Endothelial cell of umbilical vein (primary cell): ENCODE measurements at regions not wholly inside any gene's neighbourhood (a gene's known extent, or its start where the extent isn't known, plus 50 kb on each side); places are given as distances from the start of the nearest gene placed in this dataset.

Experiments used
- BruUV-seq: library from RNA; stranded (reverse); fragments of 400-500 nt; replicated peaks from 2 replicates; lab custom pipeline; 2021; lab: Mats Ljungman, UMichigan
- CTCF ChIA-PET: fragments of 300-600, 350-600 bp; sonication (Branson Sonifier 250); formaldehyde crosslinking; loops from one replicate; lab custom pipeline; 2021; ENCODE audit warnings: antibody characterized with exemption, inconsistent platforms; lab: Charles Lee
- POLR2A ChIA-PET: fragments of 300-600, 350-600 bp; sonication (Branson Sonifier 250); formaldehyde crosslinking; loops from one replicate; lab custom pipeline; 2021; ENCODE audit warnings: antibody characterized with exemption, inconsistent platforms; lab: Charles Lee
- DNase-seq: peaks from one replicate; pipeline ENCODE4 v3.0.0-alpha.2; 2011; ENCODE audit warnings: low read depth, low spot score
- FAIRE-seq: peaks from 2 replicates; lab custom pipeline; 2011; peaks lifted over from hg19 to GRCh38; lab: Jason Lieb, UNC
- H2AFZ ChIP-seq: 2 replicates; pipeline ENCODE4 v1.6.0; 2012; ENCODE audit warnings: low read depth, low read length, control low read depth, inconsistent platforms
- H3K27ac ChIP-seq: 2 replicates; pipeline ENCODE4 v1.5.1; 2011; ENCODE audit warnings: low read depth, mild to moderate bottlenecking, control low read depth, low read length, moderate library complexity; ENCODE audit not compliant: insufficient read depth
- H3K27me3 ChIP-seq, 2 experiments: 2 replicates each; pipeline versions ENCODE4 v1.6.0 to v1.6.1; 2011; ENCODE audit warnings: low read length in 2 of 2, mixed read lengths in 1 of 2; ENCODE audit not compliant: control insufficient read depth in 2 of 2, insufficient read depth in 2 of 2
- H3K36me3 ChIP-seq, 2 experiments: 2 replicates in 1 of 2; 3 replicates in 1 of 2; pipeline ENCODE4 v1.5.1; 2011; ENCODE audit warnings: low read length in 2 of 2, mild to moderate bottlenecking in 1 of 2, moderate library complexity in 1 of 2; ENCODE audit not compliant: control insufficient read depth in 2 of 2, insufficient read depth in 2 of 2; ENCODE audit errors: extremely low read depth in 1 of 2
- H3K4me1 ChIP-seq: 3 replicates; pipeline ENCODE4 v1.5.1; 2011; ENCODE audit warnings: mild to moderate bottlenecking, low read length; ENCODE audit not compliant: control insufficient read depth, insufficient read depth; ENCODE audit errors: extremely low read depth
- H3K4me2 ChIP-seq: 2 replicates; pipeline ENCODE4 v1.6.1; 2011; ENCODE audit warnings: low read length, control low read depth, mixed read lengths; ENCODE audit not compliant: insufficient read depth
- H3K4me3 ChIP-seq, 3 experiments: fragments of 200-600 bp in 1 of 3; sonication (generic), shearing (Covaris generic) in 1 of 3; replicated peaks in 1 of 3; 2 replicates each; pipeline ENCODE4 v1.5.1; 2011 to 2016; ENCODE audit warnings: control low read depth in 3 of 3, low read length in 3 of 3, mild to moderate bottlenecking in 2 of 3, inconsistent platforms in 1 of 3, low read depth in 1 of 3, moderate library complexity in 1 of 3; ENCODE audit not compliant: insufficient read depth in 1 of 3
- H3K79me2 ChIP-seq: 2 replicates; pipeline ENCODE4 v1.6.0; 2012; ENCODE audit warnings: low read length, inconsistent platforms; ENCODE audit not compliant: control insufficient read depth, insufficient read depth
- H3K9ac ChIP-seq: replicated peaks from 2 replicates; pipeline ENCODE3; 2011; ENCODE audit warnings: low read length, control low read depth; ENCODE audit not compliant: insufficient read depth; ENCODE audit errors: extremely low read depth
- H3K9me1 ChIP-seq: replicated peaks from 3 replicates; pipeline ENCODE4 v1.6.0; 2011; ENCODE audit warnings: mild to moderate bottlenecking, low read length; ENCODE audit not compliant: control insufficient read depth, insufficient read depth; ENCODE audit errors: extremely low read depth
- H3K9me3 ChIP-seq: replicated peaks from 2 replicates; pipeline ENCODE4 v1.5.1; 2012; ENCODE audit warnings: low read length, inconsistent platforms; ENCODE audit not compliant: control insufficient read depth, insufficient read depth
- H4K20me1 ChIP-seq: replicated peaks from 2 replicates; pipeline ENCODE3; 2011; ENCODE audit warnings: mild to moderate bottlenecking, low read length; ENCODE audit not compliant: control insufficient read depth, insufficient read depth; ENCODE audit errors: extremely low read depth
- EZH2 ChIP-seq: IDR thresholded peaks from 2 replicates; pipeline ENCODE4 v1.6.1; 2012; ENCODE audit warnings: borderline replicate concordance, low read depth, mild to moderate bottlenecking, moderate library complexity, low read length, inconsistent platforms; ENCODE audit not compliant: severe bottlenecking
- FOS ChIP-seq: IDR thresholded peaks from 2 replicates; pipeline ENCODE4 v1.6.1; 2011; ENCODE audit warnings: mild to moderate bottlenecking, low read length, moderate library complexity, borderline replicate concordance; ENCODE audit not compliant: insufficient read depth
- GATA2 ChIP-seq: IDR thresholded peaks from 2 replicates; pipeline ENCODE4 v1.7.0; 2011; ENCODE audit warnings: low read depth, mild to moderate bottlenecking, moderate library complexity, mixed read lengths, low read length; ENCODE audit not compliant: insufficient read length, insufficient read depth
- JUN ChIP-seq: IDR thresholded peaks from 2 replicates; pipeline ENCODE4 v1.6.1; 2011; ENCODE audit warnings: borderline replicate concordance, low read depth; ENCODE audit not compliant: insufficient read length, insufficient read depth
- MYC ChIP-seq: IDR thresholded peaks from one replicate; pipeline ENCODE4 v1.6.1; 2011; ENCODE audit warnings: mild to moderate bottlenecking, low read depth, low read length
- POLR2A ChIP-seq: IDR thresholded peaks from 2 replicates; pipeline ENCODE4 v1.6.1; 2012; ENCODE audit warnings: low read depth, mild to moderate bottlenecking, control low read depth, low read length
- POLR2AphosphoS5 ChIP-seq: IDR thresholded peaks from 2 replicates; pipeline ENCODE4 v1.6.1; 2012; ENCODE audit warnings: low read depth, mild to moderate bottlenecking, control low read depth, low read length, moderate library complexity; ENCODE audit not compliant: insufficient read depth
- dilution Hi-C: fragments of 300-500 bp; cut with MboI; formaldehyde crosslinking; loops from one replicate; pipeline ENCODE4 v1.15.0; 2019; ENCODE audit warnings: low sequenced_read_pairs; ENCODE audit not compliant: extremely low pct_ligation_motif_present
- intact Hi-C: fragments of 100-400 bp; cut with micrococcal nuclease; formaldehyde crosslinking; loops from one replicate; pipeline ENCODE4 v1.10.0; 2022
- TF ChIP-seq, protein P1 (sequence below), 2 donors: IDR thresholded peaks; 1 replicate in 1 of 2; 2 replicates in 1 of 2; pipeline ENCODE4 v1.5.1; 2011; ENCODE audit warnings: low read length in 2 of 2, mild to moderate bottlenecking in 2 of 2, moderate library complexity in 2 of 2, control low read depth in 1 of 2, inconsistent platforms in 1 of 2, low read depth in 1 of 2; ENCODE audit not compliant: insufficient read depth in 1 of 2; ENCODE audit errors: extremely low read depth in 1 of 2
- TF ChIP-seq, protein P2 (sequence below): IDR thresholded peaks from 2 replicates; pipeline ENCODE4 v1.6.1; 2011; ENCODE audit not compliant: insufficient read depth, insufficient read length

DNA sequence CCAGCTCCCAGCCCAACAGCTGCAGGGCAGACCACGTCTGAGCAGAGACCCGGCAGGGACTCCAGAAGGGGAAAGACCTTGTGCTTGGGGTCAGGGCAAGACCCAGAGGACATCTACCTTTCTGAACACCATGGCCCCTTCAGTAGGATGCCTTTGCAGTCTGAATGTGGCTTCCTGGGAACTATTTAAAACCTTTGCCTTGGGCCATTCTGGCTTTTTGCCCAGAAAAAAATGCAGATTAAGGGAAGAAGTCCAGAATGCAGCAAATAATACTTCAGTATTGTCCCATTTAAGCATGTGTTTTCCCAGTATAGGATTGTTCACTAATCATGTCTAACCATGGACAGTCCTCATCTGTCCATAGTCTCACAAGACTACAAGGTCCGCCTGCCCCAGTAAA is 67.5 kb upstream of the ERCC6L2 start:
- Histone ChIP-seq H3K27me3 (no peaks in the 10 kb centered on the region), H3K9ac (no peak overlapping the region), H3K4me3 (no peak overlapping the region), H3K4me1 (peaks cover 5% of the 10 kb centered on the region), H3K79me2 (no peaks in the 10 kb centered on the region), H3K4me2 (no peak overlapping the region), H3K9me1 (no peaks in the 10 kb centered on the region), H3K27ac (no peak overlapping the region), H4K20me1 (no peaks in the 10 kb centered on the region), H3K9me3 (no peaks in the 10 kb centered on the region), H3K36me3 (no peaks in the 10 kb centered on the region), H2AFZ (no peak overlapping the region)
- ChIA-PET POLR2A (no interaction called here), CTCF (interaction anchor here (1.0 kb wide), 1 partner anchor 44 kb away, joined by 3 read pairs; no protein-coding TSS in a partner anchor)
- TF ChIP-seq EZH2 = no peak
- TF ChIP-seq JUN = no peak
- no peak for TF ChIP-seq POLR2AphosphoS5
- TF ChIP-seq, protein P1, sequence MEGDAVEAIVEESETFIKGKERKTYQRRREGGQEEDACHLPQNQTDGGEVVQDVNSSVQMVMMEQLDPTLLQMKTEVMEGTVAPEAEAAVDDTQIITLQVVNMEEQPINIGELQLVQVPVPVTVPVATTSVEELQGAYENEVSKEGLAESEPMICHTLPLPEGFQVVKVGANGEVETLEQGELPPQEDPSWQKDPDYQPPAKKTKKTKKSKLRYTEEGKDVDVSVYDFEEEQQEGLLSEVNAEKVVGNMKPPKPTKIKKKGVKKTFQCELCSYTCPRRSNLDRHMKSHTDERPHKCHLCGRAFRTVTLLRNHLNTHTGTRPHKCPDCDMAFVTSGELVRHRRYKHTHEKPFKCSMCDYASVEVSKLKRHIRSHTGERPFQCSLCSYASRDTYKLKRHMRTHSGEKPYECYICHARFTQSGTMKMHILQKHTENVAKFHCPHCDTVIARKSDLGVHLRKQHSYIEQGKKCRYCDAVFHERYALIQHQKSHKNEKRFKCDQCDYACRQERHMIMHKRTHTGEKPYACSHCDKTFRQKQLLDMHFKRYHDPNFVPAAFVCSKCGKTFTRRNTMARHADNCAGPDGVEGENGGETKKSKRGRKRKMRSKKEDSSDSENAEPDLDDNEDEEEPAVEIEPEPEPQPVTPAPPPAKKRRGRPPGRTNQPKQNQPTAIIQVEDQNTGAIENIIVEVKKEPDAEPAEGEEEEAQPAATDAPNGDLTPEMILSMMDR (IDR thresholded peaks at IDR 0.05; ENCODE audit: extremely low read depth in 1 of 2, insufficient read depth in 1 of 2, low read depth in 1 of 2, low read length in 2 of 2) = no peak
- no peak for TF ChIP-seq MYC
- TF ChIP-seq GATA2 = no peak
- TF ChIP-seq, protein P2, sequence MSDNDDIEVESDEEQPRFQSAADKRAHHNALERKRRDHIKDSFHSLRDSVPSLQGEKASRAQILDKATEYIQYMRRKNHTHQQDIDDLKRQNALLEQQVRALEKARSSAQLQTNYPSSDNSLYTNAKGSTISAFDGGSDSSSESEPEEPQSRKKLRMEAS = no peak
- no peak for TF ChIP-seq POLR2A
- no peak for TF ChIP-seq FOS
- no TSS peak for BruUV-seq
- FAIRE-seq (no peak), DNase-seq (peak; percentile 49)
- dilution Hi-C loops = no loop called here
- intact Hi-C loops = loop anchor here (5.0 kb wide), 1 partner anchor 66 kb away; no protein-coding TSS in a partner anchor
